HCT116 (cell line): ENCODE measurements at regions not wholly inside any gene's neighbourhood (a gene's known extent, or its start where the extent isn't known, plus 50 kb on each side); places are given as distances from the start of the nearest gene placed in this dataset.

Experiments used
- ATAC-seq: fragments of 200-7000 bp; cut with Tn5 transposase; 2 replicates; pipeline ENCODE4 v1.9.1; 2020; ENCODE audit warnings: mild to moderate bottlenecking, moderate library complexity
- BruUV-seq: library from RNA; stranded (reverse); fragments of 400-500 nt; replicated peaks from 2 replicates; lab custom pipeline; 2021; lab: Mats Ljungman, UMichigan
- CTCF ChIA-PET: fragments of 300-600 bp; sonication (Branson Sonifier 250); formaldehyde crosslinking; loops from one replicate; lab custom pipeline; 2021; ENCODE audit warnings: antibody characterized with exemption; lab: Charles Lee
- POLR2A ChIA-PET: fragments of 300-600, 350-600 bp; sonication (Branson Sonifier 250); formaldehyde crosslinking; loops from one replicate; lab custom pipeline; 2021; ENCODE audit warnings: antibody characterized with exemption; lab: Charles Lee
- RAD21 ChIA-PET, 2 experiments: fragments of 300-600 bp; sonication (Branson Sonifier 250); formaldehyde crosslinking; loops; one replicate each; lab custom pipeline; 2023; ENCODE audit warnings: low total read pairs in 2 of 2; ENCODE audit not compliant: uncharacterized antibody in 2 of 2, unreplicated experiment in 2 of 2, low non-redundant PET in 1 of 2; lab: Charles Lee
- DNase-seq: peaks from one replicate; pipeline ENCODE4 v3.0.0-alpha.2; 2010; ENCODE audit warnings: low read depth, low spot score
- H2AFZ ChIP-seq: fragments of 200-600 bp; shearing (Covaris generic), sonication (generic); 2 replicates; pipeline ENCODE4 v1.6.1; 2017; ENCODE audit warnings: low read depth, mixed run types, mixed read lengths, antibody characterized with exemption, low read length; ENCODE audit not compliant: poor library complexity, severe bottlenecking
- H3K27ac ChIP-seq: 2 replicates; pipeline ENCODE4 v1.5.1; 2012; ENCODE audit warnings: low read depth, low read length
- H3K27me3 ChIP-seq: fragments of 200-600 bp; sonication (generic); 2 replicates; pipeline ENCODE4 v1.6.1; 2016; ENCODE audit warnings: mixed run types, low read length, mixed read lengths; ENCODE audit not compliant: insufficient read depth
- H3K36me3 ChIP-seq, 2 experiments: fragments of 200-500 bp in 1 of 2; fragments of 200-600 bp in 1 of 2; sonication (Bioruptor generic) in 1 of 2; sonication (generic) in 1 of 2; 2 replicates each; pipeline versions ENCODE4 v1.5.1 to v1.6.1; 2014 to 2016; ENCODE audit warnings: low read length in 2 of 2, inconsistent platforms in 1 of 2, mixed read lengths in 1 of 2, mixed run types in 1 of 2; ENCODE audit not compliant: insufficient read depth in 2 of 2, control insufficient read depth in 1 of 2
- H3K4me1 ChIP-seq, 2 experiments: fragments of 200-600 bp in 1 of 2; sonication (generic) in 1 of 2; 2 replicates each; pipeline versions ENCODE4 v1.5.1 to v1.6.1; 2012 to 2017; ENCODE audit warnings: low read length in 2 of 2, inconsistent platforms in 1 of 2, mild to moderate bottlenecking in 1 of 2, mixed read lengths in 1 of 2, mixed run types in 1 of 2, moderate library complexity in 1 of 2; ENCODE audit not compliant: insufficient read depth in 2 of 2, control insufficient read depth in 1 of 2
- H3K4me2 ChIP-seq: fragments of 200-600 bp; sonication (generic); 2 replicates; pipeline ENCODE4 v1.6.1; 2017; ENCODE audit warnings: mixed run types, low read length, mixed read lengths
- H3K4me3 ChIP-seq, 2 experiments: fragments of 200-600 bp in 1 of 2; sonication (generic) in 1 of 2; replicated peaks in 1 of 2; 2 replicates each; pipeline ENCODE4 v1.5.1; 2011 to 2016; ENCODE audit warnings: low read length in 2 of 2, control low read depth in 1 of 2, low read depth in 1 of 2, mild to moderate bottlenecking in 1 of 2, mixed read lengths in 1 of 2, mixed run types in 1 of 2
- H3K79me2 ChIP-seq: fragments of 200-600 bp; sonication (generic); 2 replicates; pipeline ENCODE4 v1.6.1; 2017; ENCODE audit warnings: mild to moderate bottlenecking, mixed run types, low read length, moderate library complexity, mixed read lengths; ENCODE audit not compliant: insufficient read depth
- H3K9ac ChIP-seq: fragments of 200-600 bp; sonication (generic); 2 replicates; pipeline ENCODE4 v1.6.1; 2016; ENCODE audit warnings: low read length, mixed read lengths
- H3K9me2 ChIP-seq: fragments of 200-600 bp; sonication (generic), shearing (Covaris generic); 2 replicates; pipeline ENCODE4 v1.6.1; 2017; ENCODE audit warnings: mixed run types, mild to moderate bottlenecking, moderate library complexity; ENCODE audit not compliant: insufficient read depth
- H3K9me3 ChIP-seq, 2 experiments: fragments of 200-500 bp in 1 of 2; fragments of 200-600 bp in 1 of 2; sonication (Bioruptor generic) in 1 of 2; sonication (generic) in 1 of 2; 2 replicates each; pipeline ENCODE4 v1.6.1; 2014 to 2017; ENCODE audit warnings: low read length in 2 of 2, mixed read lengths in 2 of 2, inconsistent platforms in 1 of 2, low read depth in 1 of 2, mild to moderate bottlenecking in 1 of 2, mixed run types in 1 of 2, moderate library complexity in 1 of 2; ENCODE audit not compliant: control insufficient read depth in 1 of 2, insufficient read depth in 1 of 2
- H4K20me1 ChIP-seq: fragments of 200-600 bp; sonication (generic), shearing (Covaris generic); 2 replicates; pipeline ENCODE4 v1.6.1; 2017; ENCODE audit warnings: mixed run types, mild to moderate bottlenecking, moderate library complexity; ENCODE audit not compliant: insufficient read depth
- CEBPB ChIP-seq: IDR thresholded peaks from 2 replicates; pipeline ENCODE4 v1.6.1; 2012; ENCODE audit warnings: low read depth
- EZH2phosphoT487 ChIP-seq: fragments of 200-600 bp; IDR thresholded peaks from 2 replicates; pipeline ENCODE4 v1.6.1; 2018; ENCODE audit warnings: antibody characterized with exemption, borderline replicate concordance
- FOSL1 ChIP-seq: IDR thresholded peaks from 2 replicates; pipeline ENCODE4 v1.6.1; 2012; ENCODE audit warnings: low read depth
- MAX ChIP-seq: IDR thresholded peaks from 2 replicates; pipeline ENCODE4 v1.6.1; 2012
- POLR2AphosphoS5 ChIP-seq: IDR thresholded peaks from 2 replicates; pipeline ENCODE4 v1.6.1; 2011; ENCODE audit warnings: mild to moderate bottlenecking, low read depth, low read length, moderate library complexity
- RAD21 ChIP-seq: IDR thresholded peaks from 2 replicates; pipeline ENCODE4 v1.6.1; 2012; ENCODE audit warnings: low read depth, mild to moderate bottlenecking
- SIN3A ChIP-seq: IDR thresholded peaks from 2 replicates; pipeline ENCODE4 v1.6.1; 2012; ENCODE audit warnings: low read depth
- SP1 ChIP-seq: IDR thresholded peaks from 2 replicates; pipeline ENCODE4 v1.6.1; 2012; ENCODE audit warnings: low read depth
- TCF7L2 ChIP-seq: IDR thresholded peaks from 2 replicates; pipeline ENCODE4 v1.7.0; 2011; ENCODE audit warnings: borderline replicate concordance, inconsistent platforms; ENCODE audit not compliant: insufficient read depth, insufficient read length; ENCODE audit errors: extremely low read depth
- YY1 ChIP-seq: IDR thresholded peaks from 2 replicates; pipeline ENCODE4 v1.6.1; 2011; ENCODE audit warnings: low read length, low read depth, moderate library complexity, mild to moderate bottlenecking; ENCODE audit not compliant: insufficient replicate concordance; ENCODE audit errors: extremely low read depth
- intact Hi-C: fragments of 100-400 bp; cut with micrococcal nuclease; formaldehyde crosslinking; loops from 2 replicates; pipeline ENCODE4 v1.10.0; 2022
- TF ChIP-seq, protein P1 (sequence below), 3 experiments: fragments of 200-600 bp in 1 of 3; sonication (generic) in 1 of 3; IDR thresholded peaks in 2 of 3; conservative IDR thresholded peaks in 1 of 3; 2 replicates each; pipeline ENCODE4 v1.5.1; 2012 to 2017; ENCODE audit warnings: low read depth in 2 of 3, low read length in 2 of 3, antibody characterized with exemption in 1 of 3, borderline replicate concordance in 1 of 3, control low read depth in 1 of 3, mild to moderate bottlenecking in 1 of 3, mixed read lengths in 1 of 3, mixed run types in 1 of 3, moderate library complexity in 1 of 3; ENCODE audit not compliant: insufficient read depth in 1 of 3
- TF ChIP-seq, protein P2 (sequence below): IDR thresholded peaks from 2 replicates; pipeline ENCODE4 v1.6.1; 2011; ENCODE audit warnings: mild to moderate bottlenecking, low read length, moderate library complexity; ENCODE audit not compliant: insufficient replicate concordance; ENCODE audit errors: extremely low read depth

DNA sequence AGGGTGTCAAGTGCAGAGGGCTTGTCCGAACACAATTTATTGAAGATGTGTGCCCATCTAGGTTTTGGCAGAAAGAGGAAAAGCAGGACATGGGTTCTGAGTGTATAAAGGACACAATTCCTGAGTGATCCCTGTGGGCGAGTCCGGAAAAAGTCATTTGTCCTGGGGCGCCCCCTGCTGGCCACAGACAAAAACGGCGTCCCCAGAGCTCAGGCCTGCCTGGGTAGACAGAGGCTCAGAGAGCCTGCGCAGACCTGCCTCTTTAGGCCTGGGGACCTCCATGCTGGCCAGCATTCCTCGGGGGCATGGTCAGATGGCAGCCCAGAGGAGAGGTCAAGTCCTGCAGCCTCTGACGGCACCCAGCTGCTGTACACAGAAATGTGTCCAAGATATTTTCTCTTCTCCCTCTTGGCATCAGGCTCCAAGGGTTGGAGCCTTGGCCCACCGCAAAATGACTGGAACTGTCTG is 65.5 kb upstream of the LRP8 start:
- H4K20me1 ChIP-seq: no peaks in the 10 kb centered on the region
- intact Hi-C loops: loop anchor here (1.0 kb wide), 2 partner anchors 115 to 127 kb away; no protein-coding TSS in a partner anchor
- H3K9me2 ChIP-seq: no peaks in the 10 kb centered on the region
- BruUV-seq: no TSS peak
- DNase-seq (peak; percentile 59), ATAC-seq (peak; percentile 98)
- peak overlapping the region; percentile 46 for H2AFZ ChIP-seq
- TF ChIP-seq SIN3A: no peak
- no peak for TF ChIP-seq FOSL1
- no peak for TF ChIP-seq CEBPB
- peak; percentile 99 for TF ChIP-seq RAD21
- TF ChIP-seq, protein P1, sequence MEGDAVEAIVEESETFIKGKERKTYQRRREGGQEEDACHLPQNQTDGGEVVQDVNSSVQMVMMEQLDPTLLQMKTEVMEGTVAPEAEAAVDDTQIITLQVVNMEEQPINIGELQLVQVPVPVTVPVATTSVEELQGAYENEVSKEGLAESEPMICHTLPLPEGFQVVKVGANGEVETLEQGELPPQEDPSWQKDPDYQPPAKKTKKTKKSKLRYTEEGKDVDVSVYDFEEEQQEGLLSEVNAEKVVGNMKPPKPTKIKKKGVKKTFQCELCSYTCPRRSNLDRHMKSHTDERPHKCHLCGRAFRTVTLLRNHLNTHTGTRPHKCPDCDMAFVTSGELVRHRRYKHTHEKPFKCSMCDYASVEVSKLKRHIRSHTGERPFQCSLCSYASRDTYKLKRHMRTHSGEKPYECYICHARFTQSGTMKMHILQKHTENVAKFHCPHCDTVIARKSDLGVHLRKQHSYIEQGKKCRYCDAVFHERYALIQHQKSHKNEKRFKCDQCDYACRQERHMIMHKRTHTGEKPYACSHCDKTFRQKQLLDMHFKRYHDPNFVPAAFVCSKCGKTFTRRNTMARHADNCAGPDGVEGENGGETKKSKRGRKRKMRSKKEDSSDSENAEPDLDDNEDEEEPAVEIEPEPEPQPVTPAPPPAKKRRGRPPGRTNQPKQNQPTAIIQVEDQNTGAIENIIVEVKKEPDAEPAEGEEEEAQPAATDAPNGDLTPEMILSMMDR (IDR thresholded peaks at IDR 0.05 in 2 of 3, conservative IDR thresholded peaks at IDR 0.05 in 1 of 3; ENCODE audit: borderline replicate concordance in 1 of 3, insufficient read depth in 1 of 3, low read depth in 2 of 3, low read length in 2 of 3): peak; percentile 86 to 93 (median 91)
- TF ChIP-seq MAX: no peak
- no peaks in the 10 kb centered on the region for H3K36me3 ChIP-seq
- ChIA-PET CTCF (interaction anchor here (0.7 to 2.8 kb wide), 16 partner anchors 12 to 207 kb away, joined by 3 to 48 read pairs (median 4); no protein-coding TSS in a partner anchor), RAD21 (interaction anchor here (0.7 to 1.1 kb wide), 4 partner anchors 102 to 127 kb away, joined by 3 to 4 read pairs (median 4); no protein-coding TSS in a partner anchor), POLR2A (interaction anchor here (1.0 kb wide), 1 partner anchor 11 kb away, joined by 3 read pairs; no protein-coding TSS in a partner anchor)
- H3K4me1 ChIP-seq: peaks cover 0 to 4% of the 10 kb centered on the region in 2 experiments; a peak in 1 of 4 replicates
- no peaks in the 10 kb centered on the region for H3K27me3 ChIP-seq
- no peaks in the 10 kb centered on the region for H3K79me2 ChIP-seq
- H3K9me3 ChIP-seq: no peaks in the 10 kb centered on the region
- H3K27ac ChIP-seq: no peak overlapping the region
- no peak overlapping the region for H3K4me2 ChIP-seq
- no peak overlapping the region for H3K4me3 ChIP-seq
- H3K9ac ChIP-seq: no peak overlapping the region

- H3K4me3 ChIP-seq: no peak overlapping the region
- no peaks in the 10 kb centered on the region for H3K9me3 ChIP-seq
- no peak overlapping the region for H3K9ac ChIP-seq
- ChIA-PET CTCF (interaction anchor here (1.5 to 2.8 kb wide), 3 partner anchors 83 to 115 kb away, joined by 4 to 48 read pairs (median 30); no protein-coding TSS in a partner anchor), RAD21 (interaction anchor here (0.7 to 0.9 kb wide), 2 partner anchors 10 to 103 kb away, joined by 3 read pairs; no protein-coding TSS in a partner anchor), POLR2A (no interaction called here)
- H3K4me2 ChIP-seq: no peak overlapping the region
- H4K20me1 ChIP-seq: no peaks in the 10 kb centered on the region
- no TSS peak for BruUV-seq
- no peak overlapping the region for H3K27ac ChIP-seq
- no peaks in the 10 kb centered on the region for H3K27me3 ChIP-seq
- DNase-seq: no peak
- H3K36me3 ChIP-seq: no peaks in the 10 kb centered on the region
- intact Hi-C loops: no loop called here
- no peaks in the 10 kb centered on the region for H3K79me2 ChIP-seq
- H3K9me2 ChIP-seq: no peaks in the 10 kb centered on the region
- peaks cover 0 to 4% of the 10 kb centered on the region in 2 experiments; a peak in 1 of 4 replicates for H3K4me1 ChIP-seq
- H2AFZ ChIP-seq: no peak overlapping the region
- no peak for ATAC-seq
- no peak for TF ChIP-seq EZH2phosphoT487
- TF ChIP-seq YY1: no peak
- no peak for TF ChIP-seq CEBPB
- TF ChIP-seq SP1: no peak
- TF ChIP-seq, protein P2, sequence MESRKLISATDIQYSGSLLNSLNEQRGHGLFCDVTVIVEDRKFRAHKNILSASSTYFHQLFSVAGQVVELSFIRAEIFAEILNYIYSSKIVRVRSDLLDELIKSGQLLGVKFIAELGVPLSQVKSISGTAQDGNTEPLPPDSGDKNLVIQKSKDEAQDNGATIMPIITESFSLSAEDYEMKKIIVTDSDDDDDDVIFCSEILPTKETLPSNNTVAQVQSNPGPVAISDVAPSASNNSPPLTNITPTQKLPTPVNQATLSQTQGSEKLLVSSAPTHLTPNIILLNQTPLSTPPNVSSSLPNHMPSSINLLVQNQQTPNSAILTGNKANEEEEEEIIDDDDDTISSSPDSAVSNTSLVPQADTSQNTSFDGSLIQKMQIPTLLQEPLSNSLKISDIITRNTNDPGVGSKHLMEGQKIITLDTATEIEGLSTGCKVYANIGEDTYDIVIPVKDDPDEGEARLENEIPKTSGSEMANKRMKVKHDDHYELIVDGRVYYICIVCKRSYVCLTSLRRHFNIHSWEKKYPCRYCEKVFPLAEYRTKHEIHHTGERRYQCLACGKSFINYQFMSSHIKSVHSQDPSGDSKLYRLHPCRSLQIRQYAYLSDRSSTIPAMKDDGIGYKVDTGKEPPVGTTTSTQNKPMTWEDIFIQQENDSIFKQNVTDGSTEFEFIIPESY: no peak
- no peak for TF ChIP-seq TCF7L2
- TF ChIP-seq RAD21: no peak
- TF ChIP-seq POLR2AphosphoS5: no peak
Measured at GRCh38 chr1:53394306-53394705, 64.9 kb upstream of the DMRTB1 start.
